Coronary artery (tissue), 2 donors: ENCODE measurements at regions not wholly inside any gene's neighbourhood (a gene's known extent, or its start where the extent isn't known, plus 50 kb on each side); places are given as distances from the start of the nearest gene placed in this dataset.

Experiments used
- DNase-seq: peaks from one replicate; pipeline ENCODE4 v3.0.0-alpha.2; 2017; ENCODE audit warnings: low spot score
- H3K27ac ChIP-seq, 2 donors: fragments of 200-600 bp; sonication (generic); one replicate each; pipeline ENCODE4 v1.5.1; 2016 to 2019
- H3K4me3 ChIP-seq: fragments of 200-600 bp; sonication (generic); 2 replicates; pipeline ENCODE4 v1.5.1; 2016; ENCODE audit warnings: mild to moderate bottlenecking, moderate library complexity
- TF ChIP-seq, protein P1 (sequence below): fragments of 200-600 bp; sonication (generic); IDR thresholded peaks from one replicate; pipeline ENCODE4 v1.5.1; 2019; ENCODE audit warnings: antibody characterized with exemption

DNA sequence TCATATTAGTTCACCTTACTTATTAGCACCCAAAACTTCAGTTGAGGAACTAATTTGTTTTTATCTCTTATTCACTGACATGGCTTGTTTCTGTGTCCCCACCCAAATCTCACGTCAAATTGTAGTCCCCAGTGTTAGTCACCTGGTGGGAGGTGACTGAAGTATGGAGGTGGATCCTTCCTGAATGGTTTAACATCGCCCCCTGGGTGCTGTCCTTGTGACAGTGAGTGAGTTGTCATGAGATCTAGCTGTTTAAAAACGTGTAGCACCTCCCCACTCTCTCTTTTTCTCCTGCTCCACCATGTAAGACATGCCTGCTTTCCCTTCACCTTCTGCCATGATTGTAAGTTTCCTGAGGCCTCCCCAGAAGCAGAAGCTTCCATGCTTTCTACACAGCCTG lies 75.0 kb upstream of the HECTD2 start:
- H3K4me3 ChIP-seq: no peak overlapping the region
- TF ChIP-seq, protein P1, sequence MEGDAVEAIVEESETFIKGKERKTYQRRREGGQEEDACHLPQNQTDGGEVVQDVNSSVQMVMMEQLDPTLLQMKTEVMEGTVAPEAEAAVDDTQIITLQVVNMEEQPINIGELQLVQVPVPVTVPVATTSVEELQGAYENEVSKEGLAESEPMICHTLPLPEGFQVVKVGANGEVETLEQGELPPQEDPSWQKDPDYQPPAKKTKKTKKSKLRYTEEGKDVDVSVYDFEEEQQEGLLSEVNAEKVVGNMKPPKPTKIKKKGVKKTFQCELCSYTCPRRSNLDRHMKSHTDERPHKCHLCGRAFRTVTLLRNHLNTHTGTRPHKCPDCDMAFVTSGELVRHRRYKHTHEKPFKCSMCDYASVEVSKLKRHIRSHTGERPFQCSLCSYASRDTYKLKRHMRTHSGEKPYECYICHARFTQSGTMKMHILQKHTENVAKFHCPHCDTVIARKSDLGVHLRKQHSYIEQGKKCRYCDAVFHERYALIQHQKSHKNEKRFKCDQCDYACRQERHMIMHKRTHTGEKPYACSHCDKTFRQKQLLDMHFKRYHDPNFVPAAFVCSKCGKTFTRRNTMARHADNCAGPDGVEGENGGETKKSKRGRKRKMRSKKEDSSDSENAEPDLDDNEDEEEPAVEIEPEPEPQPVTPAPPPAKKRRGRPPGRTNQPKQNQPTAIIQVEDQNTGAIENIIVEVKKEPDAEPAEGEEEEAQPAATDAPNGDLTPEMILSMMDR: no peak
- no peak for DNase-seq
- H3K27ac ChIP-seq: no peak overlapping the region

- DNase-seq: no peak
- Histone ChIP-seq H3K4me3 (no peak overlapping the region), H3K27ac (no peak overlapping the region)
- TF ChIP-seq, protein P1: no peak
Measured at GRCh38 chr10:91339729-91340128, 70.4 kb upstream of the HECTD2 start.

DNA sequence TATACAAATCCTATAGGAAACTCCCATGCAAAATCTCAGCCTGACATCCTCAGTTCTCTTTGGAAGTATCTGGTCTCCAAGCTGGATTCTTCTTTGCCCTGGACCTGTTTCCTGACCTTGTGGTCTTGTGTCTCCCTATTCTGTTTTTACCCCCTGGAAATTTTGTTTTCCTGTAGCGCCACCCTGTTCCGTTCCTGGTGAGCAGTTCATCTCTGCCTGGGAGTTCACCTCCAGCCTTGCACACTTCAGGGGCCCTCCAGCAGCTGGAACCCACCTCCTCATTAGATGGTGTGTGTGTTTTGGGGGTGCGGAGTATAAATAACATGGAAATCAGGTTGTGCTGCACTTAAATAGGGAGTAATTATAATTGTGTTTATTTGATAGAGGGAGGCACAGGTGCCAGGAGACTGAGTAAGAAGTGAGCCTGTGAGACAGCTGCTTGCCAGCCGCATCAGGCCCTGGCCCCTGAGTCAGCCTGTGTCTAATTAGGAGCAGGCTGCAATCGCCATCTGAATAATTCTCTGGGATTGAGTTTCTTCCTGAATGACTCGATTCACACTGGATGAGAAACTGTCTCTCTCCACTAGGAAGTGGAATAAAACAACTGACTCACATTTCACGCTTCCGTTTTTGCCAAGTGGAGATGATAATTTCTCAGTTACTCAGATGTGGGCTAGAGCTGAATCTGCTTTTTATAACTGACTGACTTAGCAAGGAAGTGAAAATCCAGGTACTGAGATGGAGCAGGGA lies 69.4 kb upstream of the HECTD2 start:
- Histone ChIP-seq H3K4me3 (no peak overlapping the region), H3K27ac (no peak overlapping the region)
- no peak for DNase-seq
- TF ChIP-seq, protein P1: no peak

DNA sequence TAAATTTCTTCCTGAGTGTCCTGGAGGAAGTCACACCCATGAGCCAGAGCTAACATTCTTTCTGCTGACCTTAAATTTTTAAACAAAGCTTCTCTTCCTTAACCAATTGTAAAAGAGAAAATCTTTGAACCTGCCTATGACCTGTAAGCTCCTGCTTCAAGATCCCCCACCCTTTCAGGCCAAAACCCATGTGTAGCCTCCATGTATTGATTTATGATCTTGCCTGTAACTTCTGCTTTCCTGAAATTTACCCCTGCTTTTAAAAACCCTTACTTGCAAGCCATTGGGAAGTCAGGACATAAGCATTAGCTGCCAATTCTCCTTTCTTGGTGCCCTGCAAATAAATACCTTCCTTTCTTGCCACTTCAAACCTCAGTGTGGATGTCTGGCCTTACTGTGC lies 68.5 kb upstream of the HECTD2 start:
- Histone ChIP-seq H3K4me3 (no peak overlapping the region), H3K27ac (no peak overlapping the region)
- no peak for DNase-seq
- TF ChIP-seq, protein P1: no peak

DNA sequence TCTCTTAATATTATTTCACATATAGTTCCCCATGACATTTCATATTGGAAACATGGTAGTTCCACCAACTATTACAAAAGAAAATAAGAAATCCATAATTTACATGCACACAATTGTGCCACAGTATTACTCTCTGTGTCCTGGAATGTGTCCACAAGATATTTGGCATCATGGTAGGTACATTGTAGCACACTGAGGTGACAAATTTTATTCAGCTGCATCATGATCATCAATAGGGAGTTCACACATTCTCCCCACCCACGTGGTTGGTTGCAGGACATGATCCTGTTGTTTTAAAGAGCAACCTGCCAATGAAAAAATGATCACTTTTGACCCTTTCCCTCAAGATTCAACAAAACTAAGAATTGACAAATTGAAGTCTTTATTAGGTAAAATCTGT lies 67.1 kb upstream of the HECTD2 start:
- Histone ChIP-seq H3K4me3 (no peak overlapping the region), H3K27ac (no peak overlapping the region)
- TF ChIP-seq, protein P1: no peak
- DNase-seq: no peak

- TF ChIP-seq, protein P1: no peak
- no peak overlapping the region for H3K27ac ChIP-seq
- H3K4me3 ChIP-seq: no peak overlapping the region
- DNase-seq: no peak
Measured at GRCh38 chr10:91344117-91344856, 65.9 kb upstream of the HECTD2 start.

DNA sequence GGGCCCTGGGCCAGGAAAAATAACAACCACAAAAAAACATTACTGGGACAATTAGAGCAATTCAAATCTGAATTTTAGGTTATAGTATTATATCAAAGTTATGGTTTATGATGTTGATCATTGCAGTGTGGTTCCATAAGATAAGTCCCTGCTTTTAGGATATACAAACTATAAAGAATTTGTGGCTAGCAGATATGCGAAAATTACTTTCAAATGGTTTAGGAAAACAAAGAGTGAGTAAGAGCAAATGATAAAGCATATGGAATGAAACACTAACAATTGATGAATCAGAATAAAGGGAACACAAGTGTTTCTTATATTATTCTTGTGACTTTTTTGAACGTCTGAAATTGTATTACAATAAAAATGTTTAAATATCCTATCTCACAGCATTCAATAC lies 64.4 kb upstream of the HECTD2 start:
- H3K27ac ChIP-seq: no peak overlapping the region

More for the DNA sequence above, 64.4 kb upstream of the HECTD2 start:
- no peak for DNase-seq
- TF ChIP-seq, protein P1: no peak
- H3K4me3 ChIP-seq: no peak overlapping the region
